H1 (cell line): ENCODE measurements at regions not wholly inside any gene's neighbourhood (a gene's known extent, or its start where the extent isn't known, plus 50 kb on each side); places are given as distances from the start of the nearest gene placed in this dataset.

ENCODE experiments used
- RFX5 ChIP-seq: IDR thresholded peaks from 2 replicates; pipeline ENCODE4 v1.6.1; 2011; ENCODE audit warnings: low read depth, low read length, improper control_type of control experiment, borderline replicate concordance

DNA sequence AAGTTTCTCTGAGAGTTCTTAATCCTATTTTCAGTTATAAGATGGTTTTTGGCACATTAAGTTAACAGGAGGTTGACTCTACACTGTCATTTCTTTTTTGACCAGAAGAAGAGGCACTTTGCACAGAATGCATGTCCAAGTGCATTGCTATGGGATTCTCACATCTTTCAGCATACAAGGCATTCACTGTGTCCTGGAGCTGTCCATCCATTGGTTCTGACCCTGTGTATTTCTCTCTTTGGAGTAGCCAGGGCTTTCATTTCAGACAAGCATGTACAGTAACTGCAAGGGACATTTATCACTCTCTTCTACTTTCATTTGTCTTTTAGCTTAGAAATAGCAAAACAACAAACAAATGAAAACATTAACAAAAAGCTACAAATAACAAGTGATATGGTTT is 275.1 kb upstream of the IMPG1 start (continued):
- no peak for TF ChIP-seq RFX5
